ENCODE measurements at regions not wholly inside any gene's neighbourhood (a gene's known extent, or its start where the extent isn't known, plus 50 kb on each side); places are given as distances from the start of the nearest gene placed in this dataset.

- H3K27ac Mint-ChIP-seq, result no peak overlapping the region
- H3K4me1 Mint-ChIP-seq (ENCODE audit: low read depth), result no peaks in the 10 kb centered on the region
- peaks cover 11% of the 10 kb centered on the region for H3K27me3 Mint-ChIP-seq
- H3K9me3 Mint-ChIP-seq (ENCODE audit: low read depth), result no peaks in the 10 kb centered on the region
- H3K4me3 Mint-ChIP-seq, result peak overlapping the region; percentile 20
- H3K36me3 Mint-ChIP-seq, result no peaks in the 10 kb centered on the region
Observed at GRCh38 chr2:9142551-9143263, 63.9 kb upstream of the ASAP2 start.

- Mint-ChIP-seq H3K27me3 (peaks cover 7% of the 10 kb centered on the region), H3K4me1 (ENCODE audit: low read depth) (no peaks in the 10 kb centered on the region), H3K36me3 (no peaks in the 10 kb centered on the region), H3K27ac (no peak overlapping the region), H3K4me3 (no peak overlapping the region), H3K9me3 (ENCODE audit: low read depth) (no peaks in the 10 kb centered on the region)
Observed at GRCh38 chr2:9141706-9142460, 64.7 kb upstream of the ASAP2 start.

- Mint-ChIP-seq H3K4me3 (no peak overlapping the region), H3K27ac (no peak overlapping the region), H3K27me3 (peaks cover 6% of the 10 kb centered on the region), H3K9me3 (ENCODE audit: low read depth) (no peaks in the 10 kb centered on the region), H3K36me3 (no peaks in the 10 kb centered on the region), H3K4me1 (ENCODE audit: low read depth) (no peaks in the 10 kb centered on the region)
Observed at GRCh38 chr2:9141091-9141667, 65.4 kb upstream of the ASAP2 start.

- H3K4me1 Mint-ChIP-seq (ENCODE audit: low read depth), result no peaks in the 10 kb centered on the region
- no peak overlapping the region for H3K27ac Mint-ChIP-seq
- H3K36me3 Mint-ChIP-seq, result no peaks in the 10 kb centered on the region
Observed at GRCh38 chr2:9140645-9141044, 66.0 kb upstream of the ASAP2 start.

GRCh38 chr2:9139491-9140443, 66.8 kb upstream of the ASAP2 start:
- no peak overlapping the region for H3K27ac Mint-ChIP-seq
- H3K27me3 Mint-ChIP-seq, result peaks cover 6% of the 10 kb centered on the region
- H3K4me3 Mint-ChIP-seq, result no peak overlapping the region
- no peaks in the 10 kb centered on the region for H3K9me3 Mint-ChIP-seq (ENCODE audit: low read depth)
- no peaks in the 10 kb centered on the region for H3K36me3 Mint-ChIP-seq
- no peaks in the 10 kb centered on the region for H3K4me1 Mint-ChIP-seq (ENCODE audit: low read depth)

More at GRCh38 chr2:9140645-9141044, 66.0 kb upstream of the ASAP2 start:
- no peaks in the 10 kb centered on the region for H3K9me3 Mint-ChIP-seq (ENCODE audit: low read depth)
- peaks cover 6% of the 10 kb centered on the region for H3K27me3 Mint-ChIP-seq
- H3K4me3 Mint-ChIP-seq, result no peak overlapping the region

- H3K27me3 Mint-ChIP-seq, result peaks cover 6% of the 10 kb centered on the region
- H3K27ac Mint-ChIP-seq, result no peak overlapping the region
- H3K4me1 Mint-ChIP-seq (ENCODE audit: low read depth), result no peaks in the 10 kb centered on the region
- H3K4me3 Mint-ChIP-seq, result no peak overlapping the region
- peaks cover 8% of the 10 kb centered on the region for H3K9me3 Mint-ChIP-seq (ENCODE audit: low read depth)
- no peaks in the 10 kb centered on the region for H3K36me3 Mint-ChIP-seq
Observed at GRCh38 chr2:9137379-9138150, 69.0 kb upstream of the ASAP2 start.

- no peak overlapping the region for H3K27ac Mint-ChIP-seq
- H3K4me1 Mint-ChIP-seq (ENCODE audit: low read depth), result no peaks in the 10 kb centered on the region
- H3K27me3 Mint-ChIP-seq, result peaks cover 3% of the 10 kb centered on the region
- no peak overlapping the region for H3K4me3 Mint-ChIP-seq
- no peaks in the 10 kb centered on the region for H3K36me3 Mint-ChIP-seq
- peaks cover 8% of the 10 kb centered on the region for H3K9me3 Mint-ChIP-seq (ENCODE audit: low read depth)
Observed at GRCh38 chr2:9135822-9136558, 70.6 kb upstream of the ASAP2 start.

GRCh38 chr2:9127316-9127715, 79.3 kb upstream of the ASAP2 start:
- Mint-ChIP-seq H3K27ac (no peak overlapping the region), H3K36me3 (peaks cover 3% of the 10 kb centered on the region)

GRCh38 chr2:9126540-9126939, 80.1 kb upstream of the ASAP2 start:
- no peaks in the 10 kb centered on the region for H3K4me1 Mint-ChIP-seq (ENCODE audit: low read depth)
- H3K4me3 Mint-ChIP-seq, result no peak overlapping the region
- H3K36me3 Mint-ChIP-seq, result peaks cover 3% of the 10 kb centered on the region
- peaks cover 5% of the 10 kb centered on the region for H3K9me3 Mint-ChIP-seq (ENCODE audit: low read depth)
- H3K27me3 Mint-ChIP-seq, result peaks cover 2% of the 10 kb centered on the region
- H3K27ac Mint-ChIP-seq, result no peak overlapping the region

More at GRCh38 chr2:9127316-9127715, 79.3 kb upstream of the ASAP2 start:
- peaks cover 2% of the 10 kb centered on the region for H3K27me3 Mint-ChIP-seq
- no peaks in the 10 kb centered on the region for H3K4me1 Mint-ChIP-seq (ENCODE audit: low read depth)
- peaks cover 5% of the 10 kb centered on the region for H3K9me3 Mint-ChIP-seq (ENCODE audit: low read depth)
- H3K4me3 Mint-ChIP-seq, result no peak overlapping the region

GRCh38 chr2:9124231-9124741, 82.3 kb upstream of the ASAP2 start:
- Mint-ChIP-seq H3K27me3 (peaks cover 2% of the 10 kb centered on the region), H3K9me3 (ENCODE audit: low read depth) (peaks cover 5% of the 10 kb centered on the region), H3K27ac (no peak overlapping the region), H3K4me3 (no peak overlapping the region), H3K36me3 (peaks cover 3% of the 10 kb centered on the region), H3K4me1 (ENCODE audit: low read depth) (no peaks in the 10 kb centered on the region)

GRCh38 chr2:9123069-9123468, 83.5 kb upstream of the ASAP2 start:
- Mint-ChIP-seq H3K4me3 (no peak overlapping the region), H3K4me1 (ENCODE audit: low read depth) (no peaks in the 10 kb centered on the region), H3K27ac (no peak overlapping the region), H3K27me3 (no peaks in the 10 kb centered on the region), H3K9me3 (ENCODE audit: low read depth) (peaks cover 5% of the 10 kb centered on the region), H3K36me3 (peaks cover 3% of the 10 kb centered on the region)

- H3K4me1 Mint-ChIP-seq (ENCODE audit: low read depth), result no peaks in the 10 kb centered on the region
- no peak overlapping the region for H3K4me3 Mint-ChIP-seq
- H3K9me3 Mint-ChIP-seq (ENCODE audit: low read depth), result peaks cover 5% of the 10 kb centered on the region
- no peaks in the 10 kb centered on the region for H3K27me3 Mint-ChIP-seq
- no peak overlapping the region for H3K27ac Mint-ChIP-seq
- H3K36me3 Mint-ChIP-seq, result peaks cover 3% of the 10 kb centered on the region
Observed at GRCh38 chr2:9122367-9122766, 84.2 kb upstream of the ASAP2 start.

GRCh38 chr2:9118383-9118960, 88.1 kb upstream of the ASAP2 start:
- Mint-ChIP-seq H3K4me3 (no peak overlapping the region), H3K36me3 (no peaks in the 10 kb centered on the region), H3K27me3 (no peaks in the 10 kb centered on the region), H3K4me1 (ENCODE audit: low read depth) (no peaks in the 10 kb centered on the region), H3K27ac (no peak overlapping the region), H3K9me3 (ENCODE audit: low read depth) (no peaks in the 10 kb centered on the region)

Measured in activated naive CD8-positive, alpha-beta T cell (primary cell).